ENCODE measurements at regions not wholly inside any gene's neighbourhood (a gene's known extent, or its start where the extent isn't known, plus 50 kb on each side); places are given as distances from the start of the nearest gene placed in this dataset.

DNA sequence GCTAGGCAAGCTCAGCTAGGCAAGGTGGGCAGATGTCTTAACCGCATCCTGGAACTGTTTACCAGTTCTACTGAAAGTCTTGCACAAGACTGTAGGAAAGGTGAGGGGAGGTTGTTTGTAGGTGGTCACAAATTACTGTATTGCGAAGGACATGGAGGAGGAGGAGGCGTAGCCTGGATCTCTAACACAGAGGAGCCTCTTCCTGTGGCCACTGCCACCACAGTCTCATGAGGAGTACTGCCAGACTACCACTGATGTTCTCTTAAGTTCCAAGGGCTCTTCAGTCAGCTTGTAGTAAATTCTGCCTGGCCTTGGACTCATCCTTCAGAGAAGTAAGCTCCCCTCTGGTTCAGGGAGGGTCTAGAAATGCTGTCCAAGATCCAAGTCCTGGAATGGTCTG lies 258.6 kb downstream of the FAT4 start:
- TF ChIP-seq, protein P1, sequence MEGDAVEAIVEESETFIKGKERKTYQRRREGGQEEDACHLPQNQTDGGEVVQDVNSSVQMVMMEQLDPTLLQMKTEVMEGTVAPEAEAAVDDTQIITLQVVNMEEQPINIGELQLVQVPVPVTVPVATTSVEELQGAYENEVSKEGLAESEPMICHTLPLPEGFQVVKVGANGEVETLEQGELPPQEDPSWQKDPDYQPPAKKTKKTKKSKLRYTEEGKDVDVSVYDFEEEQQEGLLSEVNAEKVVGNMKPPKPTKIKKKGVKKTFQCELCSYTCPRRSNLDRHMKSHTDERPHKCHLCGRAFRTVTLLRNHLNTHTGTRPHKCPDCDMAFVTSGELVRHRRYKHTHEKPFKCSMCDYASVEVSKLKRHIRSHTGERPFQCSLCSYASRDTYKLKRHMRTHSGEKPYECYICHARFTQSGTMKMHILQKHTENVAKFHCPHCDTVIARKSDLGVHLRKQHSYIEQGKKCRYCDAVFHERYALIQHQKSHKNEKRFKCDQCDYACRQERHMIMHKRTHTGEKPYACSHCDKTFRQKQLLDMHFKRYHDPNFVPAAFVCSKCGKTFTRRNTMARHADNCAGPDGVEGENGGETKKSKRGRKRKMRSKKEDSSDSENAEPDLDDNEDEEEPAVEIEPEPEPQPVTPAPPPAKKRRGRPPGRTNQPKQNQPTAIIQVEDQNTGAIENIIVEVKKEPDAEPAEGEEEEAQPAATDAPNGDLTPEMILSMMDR (IDR thresholded peaks at IDR 0.05; ENCODE audit: extremely low read depth in 1 of 2, insufficient read depth in 1 of 2, low read depth in 1 of 2, low read length in 2 of 2) = no peak
- TF ChIP-seq POLR2A (IDR thresholded peaks at IDR 0.05; ENCODE audit: low read depth, low read length) = no peak
- TF ChIP-seq MAX (IDR thresholded peaks at IDR 0.05; ENCODE audit: insufficient read depth, insufficient read length) = no peak
- no peak for TF ChIP-seq MYC (IDR thresholded peaks at IDR 0.05; ENCODE audit: low read depth, low read length)
- TF ChIP-seq POLR2AphosphoS5 (IDR thresholded peaks at IDR 0.05; ENCODE audit: insufficient read depth, low read depth, low read length) = no peak
- TF ChIP-seq JUN (IDR thresholded peaks at IDR 0.05; ENCODE audit: borderline replicate concordance, insufficient read depth, insufficient read length, low read depth) = no peak
- TF ChIP-seq EZH2 (IDR thresholded peaks at IDR 0.05; ENCODE audit: borderline replicate concordance, low read depth, low read length, severe bottlenecking) = no peak
